A673 (cell line): ENCODE measurements at regions not wholly inside any gene's neighbourhood (a gene's known extent, or its start where the extent isn't known, plus 50 kb on each side); places are given as distances from the start of the nearest gene placed in this dataset.

Source experiments
- BruUV-seq: library from RNA; stranded (reverse); fragments of 400-500 nt; replicated peaks from 2 replicates; lab custom pipeline; 2021; lab: Mats Ljungman, UMichigan
- CTCF ChIA-PET: fragments of 300-600 bp; sonication (Branson Sonifier 250); formaldehyde crosslinking; loops from one replicate; lab custom pipeline; 2022; ENCODE audit warnings: antibody characterized with exemption; lab: Charles Lee
- POLR2A ChIA-PET: fragments of 300-600 bp; sonication (Branson Sonifier 250); formaldehyde crosslinking; loops from one replicate; lab custom pipeline; 2022; ENCODE audit warnings: antibody characterized with exemption; ENCODE audit not compliant: low non-redundant PET; lab: Charles Lee
- DNase-seq: peaks from one replicate; pipeline ENCODE4 v3.0.0-alpha.2; 2015; ENCODE audit warnings: low spot score
- H3K27ac ChIP-seq: fragments of 200-600 bp; sonication (generic); 2 replicates; pipeline ENCODE4 v1.5.1; 2016; ENCODE audit warnings: mixed run types, low read depth, mild to moderate bottlenecking, mixed read lengths, antibody characterized with exemption, low read length; ENCODE audit not compliant: poor library complexity, severe bottlenecking
- H3K27me3 ChIP-seq: fragments of 200-600 bp; sonication (generic); replicated peaks from 2 replicates; pipeline ENCODE4 v1.6.1; 2017; ENCODE audit warnings: mixed run types, low read depth, mild to moderate bottlenecking, mixed read lengths, antibody characterized with exemption, low read length; ENCODE audit not compliant: insufficient read depth, poor library complexity
- H3K36me3 ChIP-seq: fragments of 200-600 bp; sonication (generic); 2 replicates; pipeline ENCODE4 v1.6.1; 2016; ENCODE audit warnings: mixed run types, mild to moderate bottlenecking, mixed read lengths, antibody characterized with exemption, low read length; ENCODE audit not compliant: insufficient read depth, poor library complexity, severe bottlenecking
- H3K4me1 ChIP-seq: fragments of 200-600 bp; sonication (generic); 2 replicates; pipeline ENCODE4 v1.6.1; 2017; ENCODE audit warnings: mixed run types, mild to moderate bottlenecking, mixed read lengths, antibody characterized with exemption, low read length; ENCODE audit not compliant: insufficient read depth, poor library complexity, severe bottlenecking
- H3K4me3 ChIP-seq: fragments of 200-600 bp; sonication (generic); 2 replicates; pipeline ENCODE4 v1.5.1; 2016; ENCODE audit warnings: low read depth, mixed run types, mild to moderate bottlenecking, mixed read lengths, low read length; ENCODE audit not compliant: poor library complexity, severe bottlenecking
- H3K9me3 ChIP-seq: fragments of 200-600 bp; sonication (generic); 2 replicates; pipeline ENCODE4 v1.6.1; 2016; ENCODE audit warnings: mixed run types, low read depth, mild to moderate bottlenecking, mixed read lengths, antibody characterized with exemption, low read length; ENCODE audit not compliant: poor library complexity, severe bottlenecking
- EZH2 ChIP-seq: fragments of 200-600 bp; sonication (generic); IDR thresholded peaks from 2 replicates; pipeline ENCODE4 v1.6.1; 2017; ENCODE audit warnings: borderline replicate concordance, low read depth, mild to moderate bottlenecking, mixed read lengths, antibody characterized with exemption, low read length; ENCODE audit not compliant: poor library complexity, severe bottlenecking
- intact Hi-C: fragments of 100-400 bp; cut with micrococcal nuclease; formaldehyde crosslinking; loops from one replicate; pipeline ENCODE4 v1.10.0; 2022; ENCODE audit not compliant: unreplicated experiment
- TF ChIP-seq, protein P1 (sequence below): fragments of 300-800, 200-600 bp; sonication (generic); conservative IDR thresholded peaks from 2 replicates; pipeline ENCODE4 v1.5.1; 2017; ENCODE audit warnings: low read depth, mild to moderate bottlenecking, antibody characterized with exemption, low read length, moderate library complexity, mixed read lengths

DNA sequence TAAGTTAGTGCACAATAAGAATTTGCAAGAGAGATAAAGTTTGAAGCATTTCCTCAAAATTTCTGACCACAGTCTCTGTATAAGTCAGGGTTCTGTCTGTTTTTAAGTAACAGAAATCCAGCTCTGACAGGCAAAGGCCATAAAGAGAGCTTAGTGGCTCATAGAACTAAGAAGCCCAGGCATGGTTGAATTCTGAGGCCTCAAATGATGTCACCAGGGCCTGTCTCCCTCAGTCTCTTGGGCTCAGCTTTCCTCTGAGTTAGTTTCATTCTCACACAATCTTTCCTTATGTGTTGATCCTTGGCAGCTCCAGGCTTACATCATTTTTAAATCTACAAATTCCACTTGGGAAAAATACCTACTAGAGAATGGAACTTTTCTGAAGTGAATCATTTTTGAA is 173.4 kb upstream of the ATP2B1 start:
- DNase-seq, result no peak
- ChIA-PET POLR2A (no interaction called here), CTCF (no interaction called here)
- H3K4me3 ChIP-seq, result no peak overlapping the region
- BruUV-seq, result no TSS peak
- H3K36me3 ChIP-seq, result no peaks in the 10 kb centered on the region
- H3K4me1 ChIP-seq, result peaks cover 23% of the 10 kb centered on the region
- H3K9me3 ChIP-seq, result no peaks in the 10 kb centered on the region
- no peak overlapping the region for H3K27ac ChIP-seq
- H3K27me3 ChIP-seq, result no peaks in the 10 kb centered on the region
- TF ChIP-seq, protein P1, sequence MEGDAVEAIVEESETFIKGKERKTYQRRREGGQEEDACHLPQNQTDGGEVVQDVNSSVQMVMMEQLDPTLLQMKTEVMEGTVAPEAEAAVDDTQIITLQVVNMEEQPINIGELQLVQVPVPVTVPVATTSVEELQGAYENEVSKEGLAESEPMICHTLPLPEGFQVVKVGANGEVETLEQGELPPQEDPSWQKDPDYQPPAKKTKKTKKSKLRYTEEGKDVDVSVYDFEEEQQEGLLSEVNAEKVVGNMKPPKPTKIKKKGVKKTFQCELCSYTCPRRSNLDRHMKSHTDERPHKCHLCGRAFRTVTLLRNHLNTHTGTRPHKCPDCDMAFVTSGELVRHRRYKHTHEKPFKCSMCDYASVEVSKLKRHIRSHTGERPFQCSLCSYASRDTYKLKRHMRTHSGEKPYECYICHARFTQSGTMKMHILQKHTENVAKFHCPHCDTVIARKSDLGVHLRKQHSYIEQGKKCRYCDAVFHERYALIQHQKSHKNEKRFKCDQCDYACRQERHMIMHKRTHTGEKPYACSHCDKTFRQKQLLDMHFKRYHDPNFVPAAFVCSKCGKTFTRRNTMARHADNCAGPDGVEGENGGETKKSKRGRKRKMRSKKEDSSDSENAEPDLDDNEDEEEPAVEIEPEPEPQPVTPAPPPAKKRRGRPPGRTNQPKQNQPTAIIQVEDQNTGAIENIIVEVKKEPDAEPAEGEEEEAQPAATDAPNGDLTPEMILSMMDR, result no peak
- no peak for TF ChIP-seq EZH2
- intact Hi-C loops, result no loop called here

- Histone ChIP-seq H3K9me3 (no peaks in the 10 kb centered on the region), H3K36me3 (no peaks in the 10 kb centered on the region), H3K27me3 (no peaks in the 10 kb centered on the region), H3K27ac (no peak overlapping the region), H3K4me1 (peaks cover 23% of the 10 kb centered on the region), H3K4me3 (no peak overlapping the region)
- no peak for DNase-seq
- BruUV-seq, result no TSS peak
- ChIA-PET POLR2A (no interaction called here), CTCF (no interaction called here)
- no peak for TF ChIP-seq EZH2
- TF ChIP-seq, protein P1, result no peak
- intact Hi-C loops, result no loop called here
Measured at GRCh38 chr12:89880690-89881350, 172.2 kb upstream of the ATP2B1 start.

DNA sequence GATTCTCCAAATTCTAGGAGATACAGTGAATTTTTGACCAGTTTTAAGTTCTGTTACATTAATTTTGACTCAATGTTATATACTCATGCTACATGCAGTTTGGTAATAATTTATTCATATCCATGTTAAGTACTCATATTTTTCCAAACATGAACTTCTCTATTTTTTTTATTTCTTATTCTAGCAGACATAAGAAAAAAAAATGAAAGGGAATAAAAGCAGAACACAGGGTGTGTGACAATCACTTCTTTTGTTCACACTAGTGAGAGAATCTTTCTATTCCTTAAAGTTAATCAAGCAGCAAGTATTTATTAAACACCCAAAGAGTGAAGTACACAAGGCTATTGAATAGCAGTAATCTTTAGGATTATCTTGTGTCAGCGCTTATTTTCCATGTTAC is 171.1 kb upstream of the ATP2B1 start:
- H3K4me3 ChIP-seq, result no peak overlapping the region
- no peak overlapping the region for H3K27ac ChIP-seq
- intact Hi-C loops, result no loop called here
- POLR2A ChIA-PET, result no interaction called here
- no TSS peak for BruUV-seq
- peaks cover 15% of the 10 kb centered on the region for H3K4me1 ChIP-seq
- CTCF ChIA-PET, result no interaction called here
- no peaks in the 10 kb centered on the region for H3K27me3 ChIP-seq
- H3K9me3 ChIP-seq, result no peaks in the 10 kb centered on the region
- H3K36me3 ChIP-seq, result no peaks in the 10 kb centered on the region
- no peak for TF ChIP-seq EZH2
- TF ChIP-seq, protein P1, result no peak
- no peak for DNase-seq
